ENCODE measurements at regions not wholly inside any gene's neighbourhood (a gene's known extent, or its start where the extent isn't known, plus 50 kb on each side); places are given as distances from the start of the nearest gene placed in this dataset.

DNA sequence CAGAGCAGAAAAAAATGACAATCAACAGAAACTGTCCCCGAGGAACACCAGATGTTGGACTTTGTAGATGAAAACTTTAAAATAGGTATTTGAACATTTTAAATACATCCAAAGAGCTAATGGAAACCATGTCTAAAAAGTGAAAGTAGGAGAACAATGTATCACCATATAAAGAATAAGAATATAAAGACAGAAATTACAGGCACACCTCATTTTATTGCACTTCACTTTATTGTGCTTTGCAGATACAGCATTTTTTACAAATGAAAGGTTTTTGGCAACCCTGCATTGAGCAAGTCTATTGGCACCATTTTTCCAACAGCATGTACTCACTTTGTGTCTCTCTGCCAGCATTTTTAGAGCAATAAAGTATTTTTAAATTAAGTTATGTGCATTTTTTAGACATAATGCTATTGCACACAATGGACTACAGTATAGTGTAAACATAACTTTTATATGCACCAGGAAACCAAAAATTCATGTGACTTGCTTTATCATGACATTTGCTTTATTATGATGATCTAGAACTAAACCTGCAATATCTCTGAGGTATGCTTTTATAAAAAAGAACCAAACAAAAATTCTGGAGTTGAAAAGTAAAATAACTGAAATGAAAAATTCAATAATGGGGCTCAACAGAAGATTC lies 212.4 kb upstream of the CASK start:
- FAIRE-seq (no peak), DNase-seq (ENCODE audit: insufficient read length, low spot score) (no peak)
- TF ChIP-seq POU2F2 (IDR thresholded peaks at IDR 0.05; ENCODE audit: low read depth, low read length) = no peak
- no peak for TF ChIP-seq POLR2A (IDR thresholded peaks at IDR 0.05; ENCODE audit: low read depth, low read length)
- no peak for TF ChIP-seq POLR2AphosphoS5 (IDR thresholded peaks at IDR 0.05; ENCODE audit: low read depth, low read length)
- TF ChIP-seq PAX5 (IDR thresholded peaks at IDR 0.05; ENCODE audit: insufficient read depth, low read length, severe bottlenecking) = no peak

DNA sequence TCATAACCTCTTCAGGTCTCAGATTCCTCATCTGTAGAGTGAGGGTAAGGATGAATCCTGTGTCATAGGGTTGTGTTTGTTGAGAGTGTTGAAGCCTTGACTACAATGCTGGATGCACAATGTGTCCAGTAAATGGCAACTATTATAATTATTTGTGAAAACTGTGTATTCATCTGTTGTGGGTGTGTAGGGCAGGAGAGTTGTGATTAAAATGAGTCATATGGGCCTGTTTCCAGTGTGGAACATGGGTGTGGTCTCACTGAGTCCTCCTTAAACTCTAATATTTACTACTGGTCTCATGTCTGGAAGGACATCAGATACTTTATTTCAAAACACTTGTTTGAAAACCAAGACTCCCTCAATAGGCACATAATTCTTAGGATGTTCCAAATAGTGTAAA lies 208.5 kb upstream of the CASK start:
- FAIRE-seq (no peak), DNase-seq (ENCODE audit: insufficient read length, low spot score) (no peak)
- TF ChIP-seq PAX5 (IDR thresholded peaks at IDR 0.05; ENCODE audit: insufficient read depth, low read length, severe bottlenecking) = no peak
- no peak for TF ChIP-seq SPI1 (IDR thresholded peaks at IDR 0.05; ENCODE audit: low read depth, low read length)
- TF ChIP-seq POU2F2 (IDR thresholded peaks at IDR 0.05; ENCODE audit: low read depth, low read length) = no peak
- TF ChIP-seq POLR2AphosphoS5 (IDR thresholded peaks at IDR 0.05; ENCODE audit: low read depth, low read length) = no peak
- no peak for TF ChIP-seq TAF1 (IDR thresholded peaks at IDR 0.05; ENCODE audit: low read depth, low read length)
- no peak for TF ChIP-seq POLR2A (IDR thresholded peaks at IDR 0.05; ENCODE audit: low read depth, low read length)

GRCh38 chrX:42129022-42129940 lies 205.9 kb upstream of the CASK start:
- DNase-seq (ENCODE audit: insufficient read length, low spot score) = no peak
- no peak for TF ChIP-seq POU2F2 (IDR thresholded peaks at IDR 0.05; ENCODE audit: low read depth, low read length)
- no peak for TF ChIP-seq POLR2AphosphoS5 (IDR thresholded peaks at IDR 0.05; ENCODE audit: low read depth, low read length)
- no peak for TF ChIP-seq POLR2A (IDR thresholded peaks at IDR 0.05; ENCODE audit: low read depth, low read length)
- TF ChIP-seq PAX5 (IDR thresholded peaks at IDR 0.05; ENCODE audit: insufficient read depth, low read length, severe bottlenecking) = no peak
- no peak for TF ChIP-seq TAF1 (IDR thresholded peaks at IDR 0.05; ENCODE audit: low read depth, low read length)
- no peak for TF ChIP-seq SPI1 (IDR thresholded peaks at IDR 0.05; ENCODE audit: low read depth, low read length)
- FAIRE-seq = no peak

- FAIRE-seq = no peak
- no peak for TF ChIP-seq POLR2AphosphoS5 (IDR thresholded peaks at IDR 0.05; ENCODE audit: low read depth, low read length)
- TF ChIP-seq POU2F2 (IDR thresholded peaks at IDR 0.05; ENCODE audit: low read depth, low read length) = no peak
- TF ChIP-seq SPI1 (IDR thresholded peaks at IDR 0.05; ENCODE audit: low read depth, low read length) = no peak
- no peak for TF ChIP-seq POLR2A (IDR thresholded peaks at IDR 0.05; ENCODE audit: low read depth, low read length)
- TF ChIP-seq TAF1 (IDR thresholded peaks at IDR 0.05; ENCODE audit: low read depth, low read length) = no peak
- no peak for DNase-seq (ENCODE audit: insufficient read length, low spot score)
Observed at GRCh38 chrX:42128587-42128986, 205.2 kb upstream of the CASK start.

DNA sequence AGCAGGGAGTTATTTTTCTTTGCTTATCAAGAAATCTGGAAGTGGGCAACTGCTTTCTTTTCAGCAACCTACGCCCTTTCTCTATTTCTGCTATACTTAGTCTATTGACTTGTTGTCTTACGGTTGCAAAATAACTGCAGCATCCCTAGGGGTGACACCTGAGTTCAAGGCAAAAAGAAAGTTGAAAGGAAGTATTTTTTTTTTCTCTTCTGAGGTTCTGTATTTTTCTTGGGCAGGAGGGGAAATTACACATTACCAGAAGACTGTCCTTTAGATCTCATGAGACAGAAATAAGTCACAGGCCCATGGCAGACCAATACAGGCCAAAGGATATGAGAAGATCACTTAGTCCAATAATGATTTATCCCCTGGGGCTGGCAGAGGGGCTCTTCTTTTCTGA lies 204.7 kb upstream of the CASK start:
- DNase-seq (ENCODE audit: insufficient read length, low spot score) (no peak), FAIRE-seq (no peak)
- TF ChIP-seq POU2F2 (IDR thresholded peaks at IDR 0.05; ENCODE audit: low read depth, low read length) = no peak
- TF ChIP-seq PAX5 (IDR thresholded peaks at IDR 0.05; ENCODE audit: insufficient read depth, low read length, severe bottlenecking) = no peak
- TF ChIP-seq TAF1 (IDR thresholded peaks at IDR 0.05; ENCODE audit: low read depth, low read length) = no peak
- TF ChIP-seq SPI1 (IDR thresholded peaks at IDR 0.05; ENCODE audit: low read depth, low read length) = no peak
- no peak for TF ChIP-seq POLR2A (IDR thresholded peaks at IDR 0.05; ENCODE audit: low read depth, low read length)
- no peak for TF ChIP-seq POLR2AphosphoS5 (IDR thresholded peaks at IDR 0.05; ENCODE audit: low read depth, low read length)

- FAIRE-seq (no peak), DNase-seq (ENCODE audit: insufficient read length, low spot score) (no peak)
- TF ChIP-seq SPI1 (IDR thresholded peaks at IDR 0.05; ENCODE audit: low read depth, low read length) = no peak
- no peak for TF ChIP-seq TAF1 (IDR thresholded peaks at IDR 0.05; ENCODE audit: low read depth, low read length)
- no peak for TF ChIP-seq POLR2A (IDR thresholded peaks at IDR 0.05; ENCODE audit: low read depth, low read length)
- no peak for TF ChIP-seq POU2F2 (IDR thresholded peaks at IDR 0.05; ENCODE audit: low read depth, low read length)
Observed at GRCh38 chrX:42127563-42127962, 204.2 kb upstream of the CASK start.

DNA sequence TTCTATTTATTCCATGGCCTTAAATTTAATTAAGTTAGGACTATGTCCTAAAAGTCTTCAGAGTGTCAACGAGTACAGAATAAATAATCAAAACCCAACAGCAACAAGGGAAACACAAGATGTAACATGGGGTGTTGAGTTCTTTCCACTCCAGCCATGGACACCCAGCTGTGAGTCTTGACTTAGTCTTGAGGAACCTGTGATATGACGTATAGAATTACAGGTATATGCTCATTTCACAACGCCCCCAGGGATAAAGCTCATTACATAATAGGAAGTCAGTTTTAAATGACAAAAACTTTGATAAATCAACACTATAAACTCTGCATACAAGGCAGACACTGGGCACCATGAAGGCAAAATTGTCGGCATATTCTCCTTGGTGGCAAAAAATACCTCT lies 200.0 kb upstream of the CASK start:
- no peak for DNase-seq (ENCODE audit: insufficient read length, low spot score)
- no peak for FAIRE-seq
- TF ChIP-seq POLR2AphosphoS5 (IDR thresholded peaks at IDR 0.05; ENCODE audit: low read depth, low read length) (no peak), SPI1 (IDR thresholded peaks at IDR 0.05; ENCODE audit: low read depth, low read length) (no peak), TAF1 (IDR thresholded peaks at IDR 0.05; ENCODE audit: low read depth, low read length) (no peak), PAX5 (IDR thresholded peaks at IDR 0.05; ENCODE audit: insufficient read depth, low read length, severe bottlenecking) (no peak), POLR2A (IDR thresholded peaks at IDR 0.05; ENCODE audit: low read depth, low read length) (no peak), POU2F2 (IDR thresholded peaks at IDR 0.05; ENCODE audit: low read depth, low read length) (no peak)

DNA sequence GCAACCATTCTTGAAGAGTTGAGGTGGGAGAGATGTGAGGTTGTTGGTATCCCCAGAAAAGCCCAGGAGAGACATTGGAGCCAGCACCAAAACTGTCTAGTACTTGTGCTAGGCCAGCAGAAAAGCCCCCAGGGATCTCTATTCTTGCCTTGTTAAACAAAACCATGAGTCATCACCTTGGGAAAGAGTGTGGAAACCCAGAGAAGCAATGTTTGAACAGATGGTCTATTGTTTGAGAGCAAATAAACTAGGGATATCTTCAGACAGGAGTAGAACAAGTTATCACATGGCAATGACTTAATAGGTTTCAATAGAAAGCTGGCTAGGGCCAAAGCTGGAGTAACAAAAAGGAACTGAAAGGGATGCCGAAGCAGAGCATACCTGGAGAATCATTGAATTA lies 195.7 kb upstream of the CASK start:
- TF ChIP-seq SPI1 (IDR thresholded peaks at IDR 0.05; ENCODE audit: low read depth, low read length) = no peak
- TF ChIP-seq POU2F2 (IDR thresholded peaks at IDR 0.05; ENCODE audit: low read depth, low read length) = no peak
- no peak for TF ChIP-seq PAX5 (IDR thresholded peaks at IDR 0.05; ENCODE audit: insufficient read depth, low read length, severe bottlenecking)
- no peak for TF ChIP-seq POLR2AphosphoS5 (IDR thresholded peaks at IDR 0.05; ENCODE audit: low read depth, low read length)
- FAIRE-seq (no peak), DNase-seq (ENCODE audit: insufficient read length, low spot score) (no peak)

GRCh38 chrX:42117318-42117717 lies 194.0 kb upstream of the CASK start:
- TF ChIP-seq PAX5 (IDR thresholded peaks at IDR 0.05; ENCODE audit: insufficient read depth, low read length, severe bottlenecking) = no peak
- TF ChIP-seq POLR2A (IDR thresholded peaks at IDR 0.05; ENCODE audit: low read depth, low read length) = no peak
- TF ChIP-seq SPI1 (IDR thresholded peaks at IDR 0.05; ENCODE audit: low read depth, low read length) = peak; percentile 52; the same call in 1 of the 2 replicates
- FAIRE-seq (no peak), DNase-seq (ENCODE audit: insufficient read length, low spot score) (no peak)

DNA sequence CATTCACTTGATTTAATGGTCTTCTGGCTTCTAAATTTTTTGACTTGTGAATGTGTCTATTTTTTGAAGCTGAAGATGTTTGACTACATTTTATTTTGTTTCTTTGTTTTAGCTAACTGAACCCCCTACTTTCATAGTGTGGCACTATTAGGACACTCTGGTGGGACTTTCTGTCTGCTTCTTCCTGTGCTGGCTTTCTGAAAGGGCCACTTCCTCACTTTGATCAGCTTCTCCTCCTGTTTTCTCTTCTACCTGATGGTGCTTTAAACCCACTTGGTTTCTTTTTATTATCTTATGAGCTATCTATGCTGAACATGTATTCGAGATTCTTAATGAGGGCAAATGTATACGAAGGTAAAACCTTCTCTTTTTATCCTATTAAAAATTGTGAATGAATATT lies 186.1 kb upstream of the CASK start:
- no peak for DNase-seq (ENCODE audit: insufficient read length, low spot score)
- no peak for FAIRE-seq
- TF ChIP-seq POLR2A (IDR thresholded peaks at IDR 0.05; ENCODE audit: low read depth, low read length) (no peak), POLR2AphosphoS5 (IDR thresholded peaks at IDR 0.05; ENCODE audit: low read depth, low read length) (no peak), PAX5 (IDR thresholded peaks at IDR 0.05; ENCODE audit: insufficient read depth, low read length, severe bottlenecking) (no peak), SPI1 (IDR thresholded peaks at IDR 0.05; ENCODE audit: low read depth, low read length) (peak; percentile 62)
